ENCODE measurements at regions not wholly inside any gene's neighbourhood (a gene's known extent, or its start where the extent isn't known, plus 50 kb on each side); places are given as distances from the start of the nearest gene placed in this dataset.

- TF ChIP-seq, protein P1, sequence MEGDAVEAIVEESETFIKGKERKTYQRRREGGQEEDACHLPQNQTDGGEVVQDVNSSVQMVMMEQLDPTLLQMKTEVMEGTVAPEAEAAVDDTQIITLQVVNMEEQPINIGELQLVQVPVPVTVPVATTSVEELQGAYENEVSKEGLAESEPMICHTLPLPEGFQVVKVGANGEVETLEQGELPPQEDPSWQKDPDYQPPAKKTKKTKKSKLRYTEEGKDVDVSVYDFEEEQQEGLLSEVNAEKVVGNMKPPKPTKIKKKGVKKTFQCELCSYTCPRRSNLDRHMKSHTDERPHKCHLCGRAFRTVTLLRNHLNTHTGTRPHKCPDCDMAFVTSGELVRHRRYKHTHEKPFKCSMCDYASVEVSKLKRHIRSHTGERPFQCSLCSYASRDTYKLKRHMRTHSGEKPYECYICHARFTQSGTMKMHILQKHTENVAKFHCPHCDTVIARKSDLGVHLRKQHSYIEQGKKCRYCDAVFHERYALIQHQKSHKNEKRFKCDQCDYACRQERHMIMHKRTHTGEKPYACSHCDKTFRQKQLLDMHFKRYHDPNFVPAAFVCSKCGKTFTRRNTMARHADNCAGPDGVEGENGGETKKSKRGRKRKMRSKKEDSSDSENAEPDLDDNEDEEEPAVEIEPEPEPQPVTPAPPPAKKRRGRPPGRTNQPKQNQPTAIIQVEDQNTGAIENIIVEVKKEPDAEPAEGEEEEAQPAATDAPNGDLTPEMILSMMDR (IDR thresholded peaks at IDR 0.05; ENCODE audit: extremely low read depth in 1 of 2, insufficient read depth in 1 of 2, low read depth in 1 of 2, low read length in 2 of 2), result no peak
- no peak for TF ChIP-seq EZH2 (IDR thresholded peaks at IDR 0.05; ENCODE audit: borderline replicate concordance, low read depth, low read length, severe bottlenecking)
Observed at GRCh38 chr14:95394297-95395097, 74.8 kb upstream of the CLMN start.

All from endothelial cell of umbilical vein (primary cell).